ENCODE measurements at regions not wholly inside any gene's neighbourhood (a gene's known extent, or its start where the extent isn't known, plus 50 kb on each side); places are given as distances from the start of the nearest gene placed in this dataset.

- Histone ChIP-seq H3K27me3 (no peaks in the 10 kb centered on the region), H3K4me1 (no peaks in the 10 kb centered on the region), H3K27ac (no peak overlapping the region), H3K36me3 (no peaks in the 10 kb centered on the region), H3K9me3 (no peaks in the 10 kb centered on the region), H3K4me3 (no peak overlapping the region)
- in situ Hi-C loops (cut with MboI; ENCODE audit: low sequenced_read_pairs in 4 of 4) (no loop called here), intact Hi-C loops (cut with DNase I; ENCODE audit: low total_unique reads) (no loop called here)
- ATAC-seq = no peak
- TF ChIP-seq CTCF (IDR thresholded peaks at IDR 0.05 in 4 of 5, conservative IDR thresholded peaks at IDR 0.05 in 1 of 5) (no peak), POLR2A (IDR thresholded peaks at IDR 0.05) (no peak)
- no peak for DNase-seq
These were observed 598.2 kb upstream of the BOD1L1 start for GRCh38 chr4:14225688-14226207.

- Histone ChIP-seq H3K9me3 (no peaks in the 10 kb centered on the region), H3K27me3 (no peaks in the 10 kb centered on the region), H3K4me1 (no peaks in the 10 kb centered on the region), H3K4me3 (no peak overlapping the region), H3K27ac (no peak overlapping the region), H3K36me3 (no peaks in the 10 kb centered on the region)
- ATAC-seq = no peak
- DNase-seq = no peak
- in situ Hi-C loops (cut with MboI; ENCODE audit: low sequenced_read_pairs in 4 of 4) (no loop called here), intact Hi-C loops (cut with DNase I; ENCODE audit: low total_unique reads) (no loop called here)
- TF ChIP-seq CTCF (IDR thresholded peaks at IDR 0.05 in 4 of 5, conservative IDR thresholded peaks at IDR 0.05 in 1 of 5) = no peak
- TF ChIP-seq POLR2A (IDR thresholded peaks at IDR 0.05) = no peak
These were observed 605.6 kb upstream of the BOD1L1 start for GRCh38 chr4:14233126-14233525.

GRCh38 chr4:14234307-14234706 lies 606.8 kb upstream of the BOD1L1 start:
- no peak overlapping the region for H3K4me3 ChIP-seq
- intact Hi-C loops (cut with DNase I; ENCODE audit: low total_unique reads) = no loop called here
- H3K36me3 ChIP-seq = no peaks in the 10 kb centered on the region
- H3K9me3 ChIP-seq = no peaks in the 10 kb centered on the region
- no peaks in the 10 kb centered on the region for H3K4me1 ChIP-seq
- H3K27me3 ChIP-seq = no peaks in the 10 kb centered on the region
- DNase-seq = no peak
- in situ Hi-C loops (cut with MboI; ENCODE audit: low sequenced_read_pairs in 4 of 4) = no loop called here
- TF ChIP-seq CTCF (IDR thresholded peaks at IDR 0.05 in 4 of 5, conservative IDR thresholded peaks at IDR 0.05 in 1 of 5) = no peak
- TF ChIP-seq POLR2A (IDR thresholded peaks at IDR 0.05) = no peak
- ATAC-seq = no peak
- no peak overlapping the region for H3K27ac ChIP-seq

- in situ Hi-C loops (cut with MboI; ENCODE audit: low sequenced_read_pairs in 4 of 4) (no loop called here), intact Hi-C loops (cut with DNase I; ENCODE audit: low total_unique reads) (no loop called here)
- ATAC-seq = no peak
- TF ChIP-seq CTCF (IDR thresholded peaks at IDR 0.05 in 4 of 5, conservative IDR thresholded peaks at IDR 0.05 in 1 of 5) (no peak), POLR2A (IDR thresholded peaks at IDR 0.05) (no peak)
- H3K36me3 ChIP-seq = no peaks in the 10 kb centered on the region
- H3K4me1 ChIP-seq = no peaks in the 10 kb centered on the region
- H3K9me3 ChIP-seq = no peaks in the 10 kb centered on the region
- no peak for DNase-seq
- no peak overlapping the region for H3K27ac ChIP-seq
- no peaks in the 10 kb centered on the region for H3K27me3 ChIP-seq
- H3K4me3 ChIP-seq = no peak overlapping the region
These were observed 608.8 kb upstream of the BOD1L1 start for GRCh38 chr4:14236359-14236758.

GRCh38 chr4:14237911-14238310 lies 610.4 kb upstream of the BOD1L1 start:
- Histone ChIP-seq H3K27ac (no peak overlapping the region), H3K4me3 (no peak overlapping the region), H3K27me3 (no peaks in the 10 kb centered on the region), H3K36me3 (no peaks in the 10 kb centered on the region), H3K9me3 (no peaks in the 10 kb centered on the region), H3K4me1 (no peaks in the 10 kb centered on the region)
- intact Hi-C loops (cut with DNase I; ENCODE audit: low total_unique reads) (no loop called here), in situ Hi-C loops (cut with MboI; ENCODE audit: low sequenced_read_pairs in 4 of 4) (no loop called here)
- DNase-seq (no peak), ATAC-seq (no peak)
- TF ChIP-seq POLR2A (IDR thresholded peaks at IDR 0.05) (no peak), CTCF (IDR thresholded peaks at IDR 0.05 in 4 of 5, conservative IDR thresholded peaks at IDR 0.05 in 1 of 5) (no peak)

Data from gastrocnemius medialis (tissue), 4 donors.